ENCODE measurements at regions not wholly inside any gene's neighbourhood (a gene's known extent, or its start where the extent isn't known, plus 50 kb on each side); places are given as distances from the start of the nearest gene placed in this dataset.

- DNase-seq (ENCODE audit: low read depth in 3 of 3, low spot score in 2 of 3), result no peak
Measured at GRCh38 chr9:20125727-20126126, 336.9 kb upstream of the SLC24A2 start.

GRCh38 chr9:20119566-20119965 lies 330.7 kb upstream of the SLC24A2 start:
- no peak for DNase-seq (ENCODE audit: low read depth in 3 of 3, low spot score in 2 of 3)

GRCh38 chr9:20117986-20118385 lies 329.1 kb upstream of the SLC24A2 start:
- no peak for DNase-seq (ENCODE audit: low read depth in 3 of 3, low spot score in 2 of 3)

- DNase-seq (ENCODE audit: low read depth in 3 of 3, low spot score in 2 of 3), result no peak
Measured at GRCh38 chr9:20117482-20117881, 328.6 kb upstream of the SLC24A2 start.

- DNase-seq (ENCODE audit: low read depth in 3 of 3, low spot score in 2 of 3), result no peak
Measured at GRCh38 chr9:20114974-20115373, 326.1 kb upstream of the SLC24A2 start.

GRCh38 chr9:20112205-20112783 lies 323.5 kb upstream of the SLC24A2 start:
- no peak for DNase-seq (ENCODE audit: low read depth in 3 of 3, low spot score in 2 of 3)

GRCh38 chr9:20111173-20111843 lies 322.5 kb upstream of the SLC24A2 start:
- no peak for DNase-seq (ENCODE audit: low read depth in 3 of 3, low spot score in 2 of 3)

GRCh38 chr9:20095430-20096092 lies 306.7 kb upstream of the SLC24A2 start:
- no peak for DNase-seq (ENCODE audit: low read depth in 3 of 3, low spot score in 2 of 3)

- DNase-seq (ENCODE audit: low read depth in 3 of 3, low spot score in 2 of 3), result no peak
Measured at GRCh38 chr9:20092561-20092960, 303.7 kb upstream of the SLC24A2 start.

GRCh38 chr9:20087481-20087880 lies 298.6 kb upstream of the SLC24A2 start:
- DNase-seq (ENCODE audit: low read depth in 3 of 3, low spot score in 2 of 3), result no peak

GRCh38 chr9:20085842-20086241 lies 297.0 kb upstream of the SLC24A2 start:
- DNase-seq (ENCODE audit: low read depth in 3 of 3, low spot score in 2 of 3), result no peak

- DNase-seq (ENCODE audit: low read depth in 3 of 3, low spot score in 2 of 3), result no peak
Measured at GRCh38 chr9:20084125-20084524, 295.3 kb upstream of the SLC24A2 start.

- no peak for DNase-seq (ENCODE audit: low read depth in 3 of 3, low spot score in 2 of 3)
Measured at GRCh38 chr9:20083390-20083789, 294.6 kb upstream of the SLC24A2 start.

- no peak for DNase-seq (ENCODE audit: low read depth in 3 of 3, low spot score in 2 of 3)
Measured at GRCh38 chr9:20082831-20083230, 294.0 kb upstream of the SLC24A2 start.

- DNase-seq (ENCODE audit: low read depth in 3 of 3, low spot score in 2 of 3), result no peak
Measured at GRCh38 chr9:20082406-20082805, 293.6 kb upstream of the SLC24A2 start.

- DNase-seq (ENCODE audit: low read depth in 3 of 3, low spot score in 2 of 3), result no peak
Measured at GRCh38 chr9:20078246-20078645, 289.4 kb upstream of the SLC24A2 start.

GRCh38 chr9:20074291-20074690 lies 285.5 kb upstream of the SLC24A2 start:
- DNase-seq (ENCODE audit: low read depth in 3 of 3, low spot score in 2 of 3), result no peak

GRCh38 chr9:20070336-20070735 lies 281.5 kb upstream of the SLC24A2 start:
- DNase-seq (ENCODE audit: low read depth in 3 of 3, low spot score in 2 of 3), result no peak

- DNase-seq (ENCODE audit: low read depth in 3 of 3, low spot score in 2 of 3), result no peak
Measured at GRCh38 chr9:20065796-20066700, 277.2 kb upstream of the SLC24A2 start.

GRCh38 chr9:20065046-20065445 lies 276.2 kb upstream of the SLC24A2 start:
- DNase-seq (ENCODE audit: low read depth in 3 of 3, low spot score in 2 of 3), result no peak

- DNase-seq (ENCODE audit: low read depth in 3 of 3, low spot score in 2 of 3), result no peak
Measured at GRCh38 chr9:20054734-20055133, 265.9 kb upstream of the SLC24A2 start.

All from right renal cortex interstitium (tissue), 3 donors.